NCI-H146 treated with DMSO at 0.1 percent for 48 hours (cell line): ENCODE measurements at regions not wholly inside any gene's neighbourhood (a gene's known extent, or its start where the extent isn't known, plus 50 kb on each side); places are given as distances from the start of the nearest gene placed in this dataset.
"Not testable (repeated sequence)": the region's sequence is repeated elsewhere in the genome, so short reads cannot be mapped to it uniquely, and the experiment has no call there.

ENCODE experiments used
- DNase-seq: peaks from one replicate; lab custom pipeline; 2025; ENCODE audit not compliant: unreplicated experiment; lab: John Stamatoyannopoulos, UW

GRCh38 chr5:40165789-40166728 is 513.7 kb upstream of the PTGER4 start:
- DNase-seq = no peak

- no peak for DNase-seq
These were observed 514.5 kb upstream of the PTGER4 start for GRCh38 chr5:40165106-40165788.

GRCh38 chr5:40160435-40160834 is 519.3 kb upstream of the PTGER4 start:
- DNase-seq = no peak

- no peak for DNase-seq
These were observed 525.5 kb upstream of the PTGER4 start for GRCh38 chr5:40154194-40154593.

GRCh38 chr5:40150896-40151295 is 528.8 kb upstream of the PTGER4 start:
- no peak for DNase-seq

GRCh38 chr5:40141896-40142295 is 537.8 kb upstream of the PTGER4 start:
- DNase-seq = no peak

GRCh38 chr5:40141418-40141817 is 538.3 kb upstream of the PTGER4 start:
- DNase-seq = no peak

- DNase-seq = no peak
These were observed 542.5 kb upstream of the PTGER4 start for GRCh38 chr5:40137223-40137622.

- no peak for DNase-seq
These were observed 544.7 kb upstream of the PTGER4 start for GRCh38 chr5:40134883-40135520.

GRCh38 chr5:40124367-40124766 is 555.3 kb upstream of the PTGER4 start:
- DNase-seq = no peak

GRCh38 chr5:40121236-40121635 is 558.5 kb upstream of the PTGER4 start:
- no peak for DNase-seq

- DNase-seq = no peak
These were observed 566.8 kb upstream of the PTGER4 start for GRCh38 chr5:40112875-40113274.

GRCh38 chr5:40111036-40111435 is 568.7 kb upstream of the PTGER4 start:
- not testable (repeated sequence) for DNase-seq

- not testable (repeated sequence) for DNase-seq
These were observed 570.8 kb upstream of the PTGER4 start for GRCh38 chr5:40108764-40109390.

- not testable (repeated sequence) for DNase-seq
These were observed 571.9 kb upstream of the PTGER4 start for GRCh38 chr5:40107786-40108185.

GRCh38 chr5:40106847-40107246 is 572.9 kb upstream of the PTGER4 start:
- no peak for DNase-seq

- no peak for DNase-seq
These were observed 581.4 kb upstream of the PTGER4 start for GRCh38 chr5:40098313-40098712.

- no peak for DNase-seq
These were observed 586.2 kb upstream of the PTGER4 start for GRCh38 chr5:40093550-40093949.

GRCh38 chr5:40089269-40089668 is 590.4 kb upstream of the PTGER4 start:
- DNase-seq = no peak

GRCh38 chr5:40084614-40085013 is 595.1 kb upstream of the PTGER4 start:
- DNase-seq = no peak

GRCh38 chr5:40082313-40082712 is 597.4 kb upstream of the PTGER4 start:
- no peak for DNase-seq
